GM12873 (cell line): ENCODE measurements at regions not wholly inside any gene's neighbourhood (a gene's known extent, or its start where the extent isn't known, plus 50 kb on each side); places are given as distances from the start of the nearest gene placed in this dataset.

Experiments
- CTCF ChIP-seq: IDR thresholded peaks from 2 replicates; pipeline ENCODE4 v1.5.1; 2012; ENCODE audit warnings: low read depth, mild to moderate bottlenecking, moderate library complexity, low read length, control low read depth; ENCODE audit not compliant: insufficient read depth; ENCODE audit errors: missing control alignments

DNA sequence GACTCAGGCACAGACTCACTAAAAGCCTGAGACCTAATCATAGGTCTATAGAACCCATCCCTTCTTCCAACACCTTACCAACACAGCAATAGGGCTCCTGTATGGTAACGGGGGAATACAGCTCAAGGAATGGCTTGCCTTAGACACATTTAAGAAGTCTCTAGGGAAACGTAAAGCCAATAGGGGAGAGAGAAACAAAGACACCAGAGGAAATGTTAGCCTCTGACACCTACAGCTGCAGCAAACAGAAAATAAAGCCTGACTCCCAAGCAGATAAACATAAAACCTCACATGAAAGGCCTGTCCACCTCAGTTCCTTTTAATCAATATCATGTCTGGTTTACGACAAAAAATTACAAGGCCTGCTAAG is 51.1 kb upstream of the NCOA1 start:
- no peak for TF ChIP-seq CTCF

DNA sequence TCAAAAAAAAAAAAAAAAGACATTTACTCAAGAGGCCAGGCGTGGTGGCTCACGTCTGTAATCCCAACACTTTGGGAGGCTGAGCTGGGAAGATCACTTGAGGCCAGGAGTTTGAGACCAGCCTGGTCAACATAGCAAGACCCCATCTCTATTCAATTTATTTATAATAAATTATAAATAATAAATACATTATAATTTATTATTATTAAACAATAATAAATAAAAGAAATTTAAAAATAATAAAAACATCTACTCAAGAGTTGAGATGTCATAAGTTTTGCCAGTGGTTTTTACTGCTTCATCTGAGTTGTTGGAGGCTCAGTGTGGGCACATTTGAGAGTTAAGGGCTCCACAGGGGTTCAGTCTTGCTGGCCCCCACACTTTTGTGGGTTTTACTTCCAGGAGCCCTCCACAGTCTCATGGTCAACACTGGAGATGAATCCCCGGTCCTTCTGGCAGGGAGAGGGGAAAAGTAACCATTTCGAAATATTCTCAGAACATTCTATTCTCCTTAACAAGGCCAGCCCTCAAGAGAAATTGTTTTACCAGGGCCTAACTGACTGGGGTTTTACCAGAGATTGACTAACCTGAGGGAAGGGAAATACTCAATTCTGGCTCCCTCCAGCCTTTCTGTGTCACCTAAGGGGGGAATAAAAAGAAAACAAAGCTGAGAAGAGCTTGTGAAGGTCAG is 51.6 kb upstream of the NCOA1 start:
- no peak for TF ChIP-seq CTCF

- no peak for TF ChIP-seq CTCF
These were observed 52.9 kb upstream of the NCOA1 start for GRCh38 chr2:24438106-24438505.

GRCh38 chr2:24435391-24436316 is 55.4 kb upstream of the NCOA1 start:
- TF ChIP-seq CTCF = no peak

- TF ChIP-seq CTCF = no peak
These were observed 56.5 kb upstream of the NCOA1 start for GRCh38 chr2:24434541-24434940.

GRCh38 chr2:24432735-24433134 is 58.3 kb upstream of the NCOA1 start:
- TF ChIP-seq CTCF = no peak

DNA sequence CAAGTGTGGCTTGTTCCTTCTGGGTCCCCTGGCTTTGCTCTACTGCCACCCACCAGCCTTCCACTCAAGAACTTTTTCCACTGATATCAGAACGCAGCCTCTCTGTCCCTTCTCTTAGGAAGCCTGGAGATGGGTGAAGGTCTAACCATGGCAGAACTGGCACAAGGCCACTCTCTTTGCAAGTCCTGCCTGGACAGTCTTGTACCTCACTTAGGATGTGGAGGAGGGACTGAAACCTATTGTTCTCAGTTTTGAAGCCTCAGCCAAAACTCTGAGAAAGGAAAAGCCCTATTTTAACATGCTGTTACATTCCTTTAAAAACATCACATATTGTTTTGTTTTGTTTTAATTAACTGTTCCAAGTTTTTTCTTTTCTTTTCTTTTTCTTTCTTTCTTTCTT is 58.9 kb upstream of the NCOA1 start:
- no peak for TF ChIP-seq CTCF
